GM13976 (cell line): ENCODE measurements at regions not wholly inside any gene's neighbourhood (a gene's known extent, or its start where the extent isn't known, plus 50 kb on each side); places are given as distances from the start of the nearest gene placed in this dataset.

ENCODE experiments used
- DNase-seq: peaks from one replicate; pipeline ENCODE4 v3.0.0; 2012; ENCODE audit warnings: low spot score
- in situ Hi-C: fragments of 300-500 bp; cut with MboI; formaldehyde crosslinking; loops from one replicate; pipeline ENCODE4 v1.12.0; 2022; ENCODE audit warnings: low sequenced_read_pairs, mixed read lengths, inconsistent platforms; ENCODE audit not compliant: unreplicated experiment
- TF ChIP-seq, protein P1 (sequence below): IDR thresholded peaks from 2 replicates; pipeline ENCODE4 v1.5.1; 2012; ENCODE audit warnings: borderline replicate concordance, mild to moderate bottlenecking; ENCODE audit not compliant: insufficient read depth; ENCODE audit errors: extremely low read depth, missing control alignments, control extremely low read depth

DNA sequence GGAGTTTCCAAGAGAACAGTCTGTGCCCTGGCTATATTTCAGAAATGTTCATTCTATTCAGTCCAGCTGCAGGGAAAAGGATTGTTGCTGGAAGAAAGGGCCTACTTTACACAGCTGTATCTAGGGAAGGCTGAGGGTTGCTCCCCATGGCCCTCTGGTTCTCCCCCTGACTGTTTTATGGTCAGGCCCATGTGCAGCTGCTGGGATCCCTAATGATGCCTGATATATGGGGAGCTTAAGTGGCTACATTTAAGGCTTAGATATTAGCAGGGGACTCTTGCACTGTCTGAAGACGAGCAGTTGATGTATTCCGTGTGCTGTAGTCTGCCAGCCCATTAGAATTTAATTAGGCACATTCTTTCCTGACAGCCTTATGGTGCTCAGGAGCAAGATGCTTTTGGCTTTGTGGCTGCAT, 72.0 kb downstream of the FAM43A start:
- TF ChIP-seq, protein P1, sequence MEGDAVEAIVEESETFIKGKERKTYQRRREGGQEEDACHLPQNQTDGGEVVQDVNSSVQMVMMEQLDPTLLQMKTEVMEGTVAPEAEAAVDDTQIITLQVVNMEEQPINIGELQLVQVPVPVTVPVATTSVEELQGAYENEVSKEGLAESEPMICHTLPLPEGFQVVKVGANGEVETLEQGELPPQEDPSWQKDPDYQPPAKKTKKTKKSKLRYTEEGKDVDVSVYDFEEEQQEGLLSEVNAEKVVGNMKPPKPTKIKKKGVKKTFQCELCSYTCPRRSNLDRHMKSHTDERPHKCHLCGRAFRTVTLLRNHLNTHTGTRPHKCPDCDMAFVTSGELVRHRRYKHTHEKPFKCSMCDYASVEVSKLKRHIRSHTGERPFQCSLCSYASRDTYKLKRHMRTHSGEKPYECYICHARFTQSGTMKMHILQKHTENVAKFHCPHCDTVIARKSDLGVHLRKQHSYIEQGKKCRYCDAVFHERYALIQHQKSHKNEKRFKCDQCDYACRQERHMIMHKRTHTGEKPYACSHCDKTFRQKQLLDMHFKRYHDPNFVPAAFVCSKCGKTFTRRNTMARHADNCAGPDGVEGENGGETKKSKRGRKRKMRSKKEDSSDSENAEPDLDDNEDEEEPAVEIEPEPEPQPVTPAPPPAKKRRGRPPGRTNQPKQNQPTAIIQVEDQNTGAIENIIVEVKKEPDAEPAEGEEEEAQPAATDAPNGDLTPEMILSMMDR, result no peak

DNA sequence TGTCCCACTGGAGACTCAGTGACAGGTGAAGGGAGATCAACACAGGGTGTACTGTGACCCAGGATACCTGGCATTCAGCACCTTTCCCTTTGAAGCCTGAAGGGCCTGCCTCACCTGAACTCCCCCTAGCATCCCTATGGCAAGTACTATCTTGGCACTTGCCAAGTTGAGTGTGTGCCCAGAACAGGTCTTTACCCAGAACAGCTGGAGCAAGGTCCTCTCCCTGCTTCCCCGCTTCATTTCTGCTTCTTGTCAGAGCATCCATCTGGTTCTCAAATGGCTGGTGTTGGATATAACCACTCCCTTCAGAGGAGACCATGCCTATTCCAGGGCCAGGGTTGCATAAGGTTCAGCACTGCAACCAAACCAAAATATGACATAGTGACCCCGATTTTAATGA, 73.0 kb downstream of the FAM43A start:
- TF ChIP-seq, protein P1, result no peak
- in situ Hi-C loops, result no loop called here
- DNase-seq, result no peak

More for the DNA sequence above, 72.0 kb downstream of the FAM43A start:
- no peak for DNase-seq
- in situ Hi-C loops, result no loop called here

- DNase-seq, result no peak
- in situ Hi-C loops, result no loop called here
- TF ChIP-seq, protein P1, result no peak
Measured at GRCh38 chr3:194760494-194761137, 74.9 kb downstream of the FAM43A start.

DNA sequence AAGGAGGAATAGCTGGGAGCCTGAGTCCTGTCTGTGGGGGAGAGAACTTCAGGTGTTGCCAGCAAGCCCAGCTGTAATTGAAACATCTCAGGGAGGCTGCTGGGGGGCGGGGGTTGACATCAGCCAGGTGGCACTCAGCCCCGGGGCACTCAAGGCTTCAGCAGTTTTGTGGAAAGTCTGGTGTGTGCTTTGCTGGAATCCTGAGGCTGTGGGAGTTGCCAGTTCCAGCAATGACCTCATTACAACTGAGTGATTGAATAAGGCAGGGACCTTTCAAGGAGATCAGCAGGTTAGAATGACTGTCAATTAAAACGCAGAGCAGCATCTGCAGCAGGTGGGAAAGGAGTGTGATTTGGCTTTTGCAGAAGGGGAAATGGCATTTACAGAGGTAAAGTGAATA, 75.7 kb downstream of the FAM43A start:
- in situ Hi-C loops, result no loop called here
- TF ChIP-seq, protein P1, result no peak
- DNase-seq, result no peak

DNA sequence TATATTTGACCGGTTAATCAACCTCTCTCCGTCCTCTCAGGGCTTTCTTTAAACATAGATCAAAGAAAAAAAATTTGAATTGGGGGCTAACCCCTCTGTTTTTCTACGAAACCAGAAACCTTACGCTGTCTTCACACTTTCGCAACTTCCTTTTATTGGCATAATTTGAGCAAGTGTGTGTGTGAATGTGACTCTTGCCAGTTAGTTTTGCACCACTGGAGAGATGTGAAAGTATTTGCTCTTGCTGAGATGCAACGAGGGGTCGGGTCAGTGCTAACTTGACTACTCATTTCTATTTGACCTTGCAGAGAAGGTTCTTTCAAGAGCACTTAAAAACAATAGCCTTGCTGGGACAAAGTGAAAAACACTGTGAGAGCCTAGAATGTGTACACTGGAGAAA, 81.2 kb downstream of the FAM43A start:
- TF ChIP-seq, protein P1, result no peak
- no peak for DNase-seq

DNA sequence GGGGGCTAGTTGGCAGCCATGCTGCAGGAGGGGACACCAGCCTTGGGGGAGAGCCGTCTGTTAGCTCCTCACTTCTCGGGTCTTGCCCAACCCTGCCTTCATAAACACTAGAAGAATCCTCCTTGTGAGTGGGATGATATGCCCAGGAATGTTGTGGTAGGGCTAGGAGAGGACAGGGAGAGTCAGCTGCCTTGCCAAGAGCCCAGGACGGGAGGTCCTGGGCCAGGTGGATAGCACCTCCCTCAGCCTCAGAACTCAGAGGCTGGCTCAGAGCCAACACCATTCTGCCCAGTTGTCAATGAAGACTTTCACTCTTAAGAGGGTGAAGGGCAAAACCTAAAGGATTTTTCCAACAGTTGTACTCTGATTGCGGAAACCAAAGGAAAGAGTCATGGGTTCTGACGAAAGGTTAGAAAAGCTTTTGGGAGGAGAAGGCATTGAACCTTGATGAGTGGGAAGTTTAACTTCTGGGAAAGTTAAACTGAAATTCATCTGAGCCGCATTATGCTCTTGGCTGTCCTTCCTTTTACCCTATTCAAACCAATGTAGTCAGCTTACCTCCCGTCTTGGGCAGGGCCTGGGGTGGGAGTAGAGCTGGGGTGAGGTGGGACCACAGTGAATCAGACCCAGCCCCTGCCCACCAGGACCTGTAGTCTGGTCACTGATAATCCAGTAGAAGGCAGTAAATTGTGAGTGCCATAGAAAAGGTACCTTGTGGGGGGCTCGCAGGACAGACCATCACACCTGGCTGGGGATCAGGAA, 81.9 kb downstream of the FAM43A start:
- TF ChIP-seq, protein P1, result no peak
- DNase-seq, result no peak
- in situ Hi-C loops, result no loop called here

More for the DNA sequence above, 81.2 kb downstream of the FAM43A start:
- in situ Hi-C loops, result no loop called here
